Adrenal gland (tissue), 9 donors: ENCODE measurements at regions not wholly inside any gene's neighbourhood (a gene's known extent, or its start where the extent isn't known, plus 50 kb on each side); places are given as distances from the start of the nearest gene placed in this dataset.

Experiments used
- DNase-seq, 7 donors: peaks; one replicate each; pipeline ENCODE4 v3.0.0-alpha.2; 2019 to 2020
- H3K27ac ChIP-seq, 5 donors: fragments of 200-600 bp; sonication (generic) in 4 of 5; 1 replicate in 3 of 5; 2 replicates in 2 of 5; pipeline versions ENCODE4 v1.5.1 to v1.8.0; 2016 to 2020; ENCODE audit warnings: mild to moderate bottlenecking in 1 of 5
- H3K27me3 ChIP-seq: fragments of 200-600 bp; 2 replicates; pipeline ENCODE4 v1.8.0; 2021
- H3K36me3 ChIP-seq, 2 donors: fragments of 200-600 bp; replicated peaks in 1 of 2; 1 replicate in 1 of 2; 2 replicates in 1 of 2; pipeline versions ENCODE4 v1.5.1 to v1.8.0; 2018 to 2022
- H3K4me1 ChIP-seq, 2 donors: fragments of 200-600 bp; replicated peaks in 1 of 2; 1 replicate in 1 of 2; 2 replicates in 1 of 2; pipeline versions ENCODE4 v1.5.1 to v1.8.0; 2018 to 2021
- H3K4me3 ChIP-seq, 4 donors: fragments of 200-600 bp; sonication (generic) in 3 of 4; one replicate each; pipeline ENCODE4 v1.5.1; 2016 to 2018
- H3K9me3 ChIP-seq, 3 donors: fragments of 200-600 bp; sonication (generic) in 1 of 3; replicated peaks in 1 of 3; 1 replicate in 2 of 3; 2 replicates in 1 of 3; pipeline versions ENCODE4 v1.5.1 to v1.8.0; 2016 to 2021
- POLR2A ChIP-seq, 2 donors: fragments of 450-650 bp; IDR thresholded peaks; one replicate each; pipeline ENCODE4 v1.6.1; 2017; ENCODE audit warnings: antibody characterized with exemption in 2 of 2, mild to moderate bottlenecking in 2 of 2, moderate library complexity in 1 of 2
- WGBS, 4 donors: extraction: QIAGEN DNeasy Blood & Tissue Kit in 2 of 4; methylation state at CpG; one replicate each; pipeline versions ENCODE4 v1.1.5 to v1.1.7; 2013 to 2017; 5-methylcytosine and 5-hydroxymethylcytosine counted together
- intact Hi-C, 2 donors: fragments of 100-400 bp; cut with DNase I; formaldehyde crosslinking; loops; one replicate each; pipeline versions ENCODE4 v1.14.1 to v1.15.0; 2022 to 2023
- TF ChIP-seq, protein P1 (sequence below), 6 experiments: fragments of 450-650 bp in 4 of 6; fragments of 200-600 bp in 2 of 6; sonication (generic) in 1 of 6; IDR thresholded peaks; 1 replicate in 5 of 6; 2 replicates in 1 of 6; pipeline versions ENCODE4 v1.5.1 to v1.8.0; 2016 to 2021; ENCODE audit warnings: antibody characterized with exemption in 6 of 6, mild to moderate bottlenecking in 2 of 6, moderate library complexity in 1 of 6
- donor health status: healthy with polysubstance abuse.
- donor health status: Bipolar disorder and iron deficiency.
- donor health status: DM: yes; HTN: yes; CAD: no.
- donor health status: DM: no; HTN: no; CAD: no.
- donor health status: DM: no; HTN: no; CAD: no.

GRCh38 chr11:29324328-29324727 is 692.5 kb downstream of the KCNA4 start:
- TF ChIP-seq, protein P1, sequence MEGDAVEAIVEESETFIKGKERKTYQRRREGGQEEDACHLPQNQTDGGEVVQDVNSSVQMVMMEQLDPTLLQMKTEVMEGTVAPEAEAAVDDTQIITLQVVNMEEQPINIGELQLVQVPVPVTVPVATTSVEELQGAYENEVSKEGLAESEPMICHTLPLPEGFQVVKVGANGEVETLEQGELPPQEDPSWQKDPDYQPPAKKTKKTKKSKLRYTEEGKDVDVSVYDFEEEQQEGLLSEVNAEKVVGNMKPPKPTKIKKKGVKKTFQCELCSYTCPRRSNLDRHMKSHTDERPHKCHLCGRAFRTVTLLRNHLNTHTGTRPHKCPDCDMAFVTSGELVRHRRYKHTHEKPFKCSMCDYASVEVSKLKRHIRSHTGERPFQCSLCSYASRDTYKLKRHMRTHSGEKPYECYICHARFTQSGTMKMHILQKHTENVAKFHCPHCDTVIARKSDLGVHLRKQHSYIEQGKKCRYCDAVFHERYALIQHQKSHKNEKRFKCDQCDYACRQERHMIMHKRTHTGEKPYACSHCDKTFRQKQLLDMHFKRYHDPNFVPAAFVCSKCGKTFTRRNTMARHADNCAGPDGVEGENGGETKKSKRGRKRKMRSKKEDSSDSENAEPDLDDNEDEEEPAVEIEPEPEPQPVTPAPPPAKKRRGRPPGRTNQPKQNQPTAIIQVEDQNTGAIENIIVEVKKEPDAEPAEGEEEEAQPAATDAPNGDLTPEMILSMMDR (IDR thresholded peaks at IDR 0.05): no peak
- no peak for TF ChIP-seq POLR2A (IDR thresholded peaks at IDR 0.05)

DNA sequence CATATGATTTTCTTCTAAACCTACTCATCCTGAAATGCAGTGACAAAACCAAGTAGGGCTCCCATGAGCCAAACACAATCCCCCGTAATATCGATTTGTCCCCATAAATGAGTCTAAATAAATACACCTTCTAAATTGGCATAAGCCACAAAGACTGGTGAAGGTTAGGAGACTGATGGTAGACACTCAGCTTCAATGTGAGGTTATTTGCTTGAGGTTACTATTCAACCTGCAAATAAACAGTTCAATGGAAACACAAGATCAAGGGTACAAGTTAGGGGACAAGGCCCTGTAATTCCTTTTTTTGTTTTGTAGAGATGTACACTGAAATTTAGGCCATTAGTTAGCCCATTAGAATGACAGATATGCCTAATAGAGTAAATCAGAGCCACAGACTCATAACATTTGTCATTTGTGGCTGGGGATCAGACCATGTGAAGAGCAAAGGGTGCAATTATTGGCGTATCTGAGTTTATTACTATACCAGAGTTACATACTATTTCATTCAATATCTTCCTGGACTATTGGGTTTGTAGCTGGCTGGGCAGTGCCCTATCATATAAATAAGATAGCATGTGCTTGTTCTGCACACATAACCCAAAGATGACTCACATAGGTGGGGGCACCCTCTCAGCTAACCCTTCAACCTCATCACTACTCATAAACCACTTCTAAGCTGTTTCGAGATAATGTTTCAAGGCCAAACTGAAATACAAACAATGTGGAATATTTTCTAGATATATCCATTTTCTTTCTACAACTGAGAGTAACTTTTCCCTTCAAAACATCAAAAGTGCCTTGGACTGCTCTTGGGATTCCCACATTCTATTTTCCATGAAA is 695.3 kb downstream of the KCNA4 start:
- Histone ChIP-seq H3K9me3 (no peaks in the 10 kb centered on the region), H3K4me1 (no peaks in the 10 kb centered on the region), H3K4me3 (no peak overlapping the region), H3K27me3 (no peaks in the 10 kb centered on the region), H3K27ac (no peak overlapping the region), H3K36me3 (no peaks in the 10 kb centered on the region)
- intact Hi-C loops: no loop called here
- 82 to 85% (median 83%) methylated on average over 4 of the region's 4 CpGs for WGBS, 4 donors
- no peak for DNase-seq
- TF ChIP-seq POLR2A (IDR thresholded peaks at IDR 0.05): no peak
- TF ChIP-seq, protein P1 (IDR thresholded peaks at IDR 0.05): no peak

More at GRCh38 chr11:29324328-29324727, 692.5 kb downstream of the KCNA4 start:
- intact Hi-C loops: no loop called here
- Histone ChIP-seq H3K36me3 (no peaks in the 10 kb centered on the region), H3K9me3 (no peaks in the 10 kb centered on the region), H3K27ac (no peak overlapping the region), H3K4me1 (no peaks in the 10 kb centered on the region), H3K27me3 (no peaks in the 10 kb centered on the region), H3K4me3 (no peak overlapping the region)
- no peak for DNase-seq

GRCh38 chr11:29320196-29320595 is 696.6 kb downstream of the KCNA4 start:
- Histone ChIP-seq H3K4me1 (no peaks in the 10 kb centered on the region), H3K9me3 (no peaks in the 10 kb centered on the region), H3K27ac (no peak overlapping the region), H3K4me3 (no peak overlapping the region), H3K36me3 (no peaks in the 10 kb centered on the region), H3K27me3 (no peaks in the 10 kb centered on the region)
- intact Hi-C loops: no loop called here
- TF ChIP-seq, protein P1 (IDR thresholded peaks at IDR 0.05): no peak
- no peak for TF ChIP-seq POLR2A (IDR thresholded peaks at IDR 0.05)
- DNase-seq: no peak
- WGBS, 4 donors: 66 to 81% (median 70%) methylated on average over 2 of the region's 2 CpGs

DNA sequence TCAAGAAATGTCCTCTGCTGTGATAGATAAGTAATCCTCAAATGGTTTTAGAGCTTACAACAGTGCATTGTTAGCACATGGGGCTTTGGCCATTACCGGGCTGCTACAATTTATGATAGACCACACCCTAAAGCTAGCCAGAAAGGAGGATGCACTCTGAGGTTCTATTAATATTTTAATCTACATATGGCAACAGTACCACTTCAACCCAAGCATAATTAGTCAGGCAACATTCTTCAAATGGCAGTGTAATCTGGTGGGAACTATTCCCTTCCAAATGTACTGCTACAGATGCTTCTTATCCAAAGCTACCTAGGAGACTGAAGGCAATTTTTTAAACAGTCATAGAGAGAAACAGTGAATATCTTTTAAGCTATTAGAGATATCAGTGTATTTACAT is 697.6 kb downstream of the KCNA4 start:
- H3K4me3 ChIP-seq: no peak overlapping the region
- no peaks in the 10 kb centered on the region for H3K27me3 ChIP-seq
- H3K36me3 ChIP-seq: no peaks in the 10 kb centered on the region
- 68 to 94% (median 82%) methylated on average over 1 of the region's 1 CpG for WGBS, 4 donors
- H3K9me3 ChIP-seq: no peaks in the 10 kb centered on the region
- TF ChIP-seq, protein P1 (IDR thresholded peaks at IDR 0.05): no peak
- TF ChIP-seq POLR2A (IDR thresholded peaks at IDR 0.05): no peak
- no peaks in the 10 kb centered on the region for H3K4me1 ChIP-seq
- intact Hi-C loops: no loop called here
- DNase-seq: no peak
- H3K27ac ChIP-seq: no peak overlapping the region
